OCI-LY1 (cell line): ENCODE measurements at regions not wholly inside any gene's neighbourhood (a gene's known extent, or its start where the extent isn't known, plus 50 kb on each side); places are given as distances from the start of the nearest gene placed in this dataset.

Experiments used
- H2AFZ ChIP-seq: fragments of 200-600 bp; sonication (generic), shearing (Covaris generic); 2 replicates; pipeline ENCODE4 v1.6.0; 2014; ENCODE audit warnings: antibody characterized with exemption, mild to moderate bottlenecking, low read length
- H3F3A ChIP-seq: fragments of 200-600 bp; sonication (generic), shearing (Covaris generic); 2 replicates; pipeline ENCODE4 v1.6.0; 2014; ENCODE audit warnings: mild to moderate bottlenecking, antibody characterized with exemption, low read length, moderate library complexity; ENCODE audit not compliant: insufficient read depth
- H3K27ac ChIP-seq: fragments of 200-600 bp; sonication (generic); 2 replicates; pipeline ENCODE4 v1.5.1; 2014; ENCODE audit warnings: low read length, mixed run types, mild to moderate bottlenecking, low read depth; ENCODE audit not compliant: poor library complexity, severe bottlenecking
- H3K27me3 ChIP-seq: fragments of 200-600 bp; sonication (generic); 2 replicates; pipeline ENCODE4 v1.6.0; 2014; ENCODE audit warnings: antibody characterized with exemption, mild to moderate bottlenecking, low read length, moderate library complexity; ENCODE audit not compliant: insufficient read depth
- H3K36me3 ChIP-seq: fragments of 200-600 bp; sonication (generic); 2 replicates; pipeline ENCODE4 v1.6.1; 2014; ENCODE audit warnings: mild to moderate bottlenecking, antibody characterized with exemption, low read length, moderate library complexity, mixed read lengths; ENCODE audit not compliant: insufficient read depth
- H3K4me1 ChIP-seq: fragments of 200-600 bp; sonication (generic); 2 replicates; pipeline ENCODE4 v1.5.1; 2014; ENCODE audit warnings: mild to moderate bottlenecking, low read length, moderate library complexity; ENCODE audit not compliant: insufficient read depth, severe bottlenecking
- H3K4me2 ChIP-seq: fragments of 200-600 bp; sonication (generic), shearing (Covaris generic); 2 replicates; pipeline ENCODE4 v1.6.1; 2014; ENCODE audit warnings: low read length
- H3K4me3 ChIP-seq: fragments of 200-600 bp; sonication (generic); 2 replicates; pipeline ENCODE4 v1.5.1; 2014; ENCODE audit warnings: low read length, low read depth, mild to moderate bottlenecking, mixed read lengths; ENCODE audit not compliant: poor library complexity, severe bottlenecking
- H3K79me2 ChIP-seq: fragments of 200-600 bp; shearing (Covaris generic); 2 replicates; pipeline ENCODE4 v1.6.1; 2016; ENCODE audit warnings: mixed run types, low read length, mixed read lengths; ENCODE audit not compliant: insufficient read depth
- H3K9ac ChIP-seq: fragments of 200-600 bp; sonication (generic), shearing (Covaris generic); 2 replicates; pipeline ENCODE4 v1.6.1; 2014; ENCODE audit warnings: mild to moderate bottlenecking, low read length, mixed read lengths
- H3K9me2 ChIP-seq: fragments of 200-600 bp; sonication (generic), shearing (Covaris generic); 2 replicates; pipeline ENCODE4 v1.6.1; 2014; ENCODE audit warnings: low read depth, mild to moderate bottlenecking, low read length, mixed read lengths
- H3K9me3 ChIP-seq: fragments of 200-600 bp; shearing (Covaris generic); 2 replicates; pipeline ENCODE4 v1.6.1; 2014; ENCODE audit warnings: low read length, mixed read lengths
- H4K20me1 ChIP-seq: fragments of 200-600 bp; sonication (generic), shearing (Covaris generic); 2 replicates; pipeline ENCODE4 v1.6.0; 2016; ENCODE audit warnings: mild to moderate bottlenecking, low read length; ENCODE audit not compliant: insufficient read depth
- CTCF ChIP-seq: fragments of 200-600 bp; sonication (generic), shearing (Covaris generic); IDR thresholded peaks from 2 replicates; pipeline ENCODE4 v1.5.1; 2017; ENCODE audit warnings: mild to moderate bottlenecking, antibody characterized with exemption, low read length, moderate library complexity, mixed read lengths
- EZH2 ChIP-seq: fragments of 200-600 bp; sonication (generic), shearing (Covaris generic); IDR thresholded peaks from 2 replicates; pipeline ENCODE4 v1.8.0; 2017; ENCODE audit warnings: borderline replicate concordance, mixed run types, mild to moderate bottlenecking, antibody characterized with exemption, low read length, moderate library complexity, mixed read lengths

GRCh38 chr14:36450550-36450949 lies 69.5 kb downstream of the NKX2-1 start:
- Histone ChIP-seq H2AFZ (no peak overlapping the region), H3K27ac (no peak overlapping the region), H3K4me1 (no peaks in the 10 kb centered on the region), H3K36me3 (no peaks in the 10 kb centered on the region), H3K9me2 (no peaks in the 10 kb centered on the region), H3K4me3 (no peak overlapping the region), H3K4me2 (no peak overlapping the region), H3K9ac (no peak overlapping the region), H3F3A (no peaks in the 10 kb centered on the region), H3K27me3 (no peaks in the 10 kb centered on the region), H3K9me3 (no peaks in the 10 kb centered on the region), H3K79me2 (no peaks in the 10 kb centered on the region), H4K20me1 (no peaks in the 10 kb centered on the region)
- TF ChIP-seq EZH2 = no peak
- no peak for TF ChIP-seq CTCF

- H3K4me1 ChIP-seq = no peaks in the 10 kb centered on the region
- H3K4me3 ChIP-seq = no peak overlapping the region
- no peaks in the 10 kb centered on the region for H3K36me3 ChIP-seq
- H3K27me3 ChIP-seq = no peaks in the 10 kb centered on the region
- H3K9ac ChIP-seq = no peak overlapping the region
- no peak for TF ChIP-seq EZH2
- H3K27ac ChIP-seq = no peak overlapping the region
- H3K79me2 ChIP-seq = no peaks in the 10 kb centered on the region
- no peaks in the 10 kb centered on the region for H3F3A ChIP-seq
- H2AFZ ChIP-seq = no peak overlapping the region
- no peaks in the 10 kb centered on the region for H4K20me1 ChIP-seq
- no peak overlapping the region for H3K4me2 ChIP-seq
- no peaks in the 10 kb centered on the region for H3K9me3 ChIP-seq
- no peaks in the 10 kb centered on the region for H3K9me2 ChIP-seq
Observed at GRCh38 chr14:36449903-36450302, 70.1 kb downstream of the NKX2-1 start.

GRCh38 chr14:36443374-36443773 lies 76.7 kb downstream of the NKX2-1 start:
- no peak overlapping the region for H3K9ac ChIP-seq
- no peak overlapping the region for H2AFZ ChIP-seq
- no peaks in the 10 kb centered on the region for H3F3A ChIP-seq
- no peak overlapping the region for H3K4me3 ChIP-seq
- no peaks in the 10 kb centered on the region for H4K20me1 ChIP-seq
- no peak for TF ChIP-seq EZH2
- no peak for TF ChIP-seq CTCF
- no peaks in the 10 kb centered on the region for H3K9me3 ChIP-seq
- no peaks in the 10 kb centered on the region for H3K27me3 ChIP-seq
- H3K36me3 ChIP-seq = no peaks in the 10 kb centered on the region
- no peak overlapping the region for H3K27ac ChIP-seq
- no peaks in the 10 kb centered on the region for H3K4me1 ChIP-seq
- H3K4me2 ChIP-seq = no peak overlapping the region
- no peaks in the 10 kb centered on the region for H3K9me2 ChIP-seq
- H3K79me2 ChIP-seq = no peaks in the 10 kb centered on the region

- no peak overlapping the region for H2AFZ ChIP-seq
- H3K27ac ChIP-seq = no peak overlapping the region
Observed at GRCh38 chr14:36442824-36443241, 77.2 kb downstream of the NKX2-1 start.

More at GRCh38 chr14:36442824-36443241, 77.2 kb downstream of the NKX2-1 start:
- H4K20me1 ChIP-seq = no peaks in the 10 kb centered on the region
- no peaks in the 10 kb centered on the region for H3K36me3 ChIP-seq
- no peaks in the 10 kb centered on the region for H3K79me2 ChIP-seq
- no peak overlapping the region for H3K4me2 ChIP-seq
- no peak overlapping the region for H3K9ac ChIP-seq
- no peaks in the 10 kb centered on the region for H3K9me3 ChIP-seq
- H3K27me3 ChIP-seq = no peaks in the 10 kb centered on the region
- H3K4me3 ChIP-seq = no peak overlapping the region
- H3K4me1 ChIP-seq = no peaks in the 10 kb centered on the region
- H3F3A ChIP-seq = no peaks in the 10 kb centered on the region
- TF ChIP-seq EZH2 (no peak), CTCF (no peak)
- no peaks in the 10 kb centered on the region for H3K9me2 ChIP-seq
